Mammary epithelial cell (primary cell): ENCODE measurements at regions not wholly inside any gene's neighbourhood (a gene's known extent, or its start where the extent isn't known, plus 50 kb on each side); places are given as distances from the start of the nearest gene placed in this dataset.

ENCODE experiments used
- EZH2 ChIP-seq: IDR thresholded peaks from 2 replicates; pipeline ENCODE4 v1.6.1; 2012; ENCODE audit warnings: low read length, inconsistent platforms, borderline replicate concordance
- TF ChIP-seq, protein P1 (sequence below), 2 donors: IDR thresholded peaks in 1 of 2; conservative IDR thresholded peaks in 1 of 2; 2 replicates each; pipeline ENCODE4 v1.5.1; 2011 to 2012; ENCODE audit warnings: inconsistent platforms in 2 of 2, low read length in 2 of 2, mild to moderate bottlenecking in 2 of 2, control low read depth in 1 of 2, low read depth in 1 of 2; ENCODE audit not compliant: insufficient read depth in 1 of 2; ENCODE audit errors: extremely low read depth in 1 of 2

GRCh38 chr2:196535061-196535460 lies 104.5 kb upstream of the CCDC150 start:
- TF ChIP-seq, protein P1, sequence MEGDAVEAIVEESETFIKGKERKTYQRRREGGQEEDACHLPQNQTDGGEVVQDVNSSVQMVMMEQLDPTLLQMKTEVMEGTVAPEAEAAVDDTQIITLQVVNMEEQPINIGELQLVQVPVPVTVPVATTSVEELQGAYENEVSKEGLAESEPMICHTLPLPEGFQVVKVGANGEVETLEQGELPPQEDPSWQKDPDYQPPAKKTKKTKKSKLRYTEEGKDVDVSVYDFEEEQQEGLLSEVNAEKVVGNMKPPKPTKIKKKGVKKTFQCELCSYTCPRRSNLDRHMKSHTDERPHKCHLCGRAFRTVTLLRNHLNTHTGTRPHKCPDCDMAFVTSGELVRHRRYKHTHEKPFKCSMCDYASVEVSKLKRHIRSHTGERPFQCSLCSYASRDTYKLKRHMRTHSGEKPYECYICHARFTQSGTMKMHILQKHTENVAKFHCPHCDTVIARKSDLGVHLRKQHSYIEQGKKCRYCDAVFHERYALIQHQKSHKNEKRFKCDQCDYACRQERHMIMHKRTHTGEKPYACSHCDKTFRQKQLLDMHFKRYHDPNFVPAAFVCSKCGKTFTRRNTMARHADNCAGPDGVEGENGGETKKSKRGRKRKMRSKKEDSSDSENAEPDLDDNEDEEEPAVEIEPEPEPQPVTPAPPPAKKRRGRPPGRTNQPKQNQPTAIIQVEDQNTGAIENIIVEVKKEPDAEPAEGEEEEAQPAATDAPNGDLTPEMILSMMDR (conservative IDR thresholded peaks at IDR 0.05 in 1 of 2, IDR thresholded peaks at IDR 0.05 in 1 of 2; ENCODE audit: extremely low read depth in 1 of 2, insufficient read depth in 1 of 2, low read depth in 1 of 2, low read length in 2 of 2), result no peak
- no peak for TF ChIP-seq EZH2
